Neural cell (in vitro differentiated cells): ENCODE measurements at regions not wholly inside any gene's neighbourhood (a gene's known extent, or its start where the extent isn't known, plus 50 kb on each side); places are given as distances from the start of the nearest gene placed in this dataset.

Experiments
- H2AFZ ChIP-seq: fragments of 200-600, 300-800 bp; sonication (generic), shearing (Covaris generic); 2 replicates; pipeline ENCODE4 v1.6.0; 2014; ENCODE audit warnings: low read depth, mild to moderate bottlenecking, antibody characterized with exemption, low read length, moderate library complexity
- H3F3A ChIP-seq: fragments of 200-600 bp; shearing (Covaris generic); 2 replicates; pipeline ENCODE4 v1.6.1; 2016; ENCODE audit warnings: mild to moderate bottlenecking, moderate library complexity, mixed read lengths, antibody characterized with exemption, low read length; ENCODE audit not compliant: insufficient read depth, poor library complexity, severe bottlenecking
- H3K27ac ChIP-seq: fragments of 200-600, 300-800 bp; sonication (generic), shearing (Covaris generic); 2 replicates; pipeline ENCODE4 v1.5.1; 2014; ENCODE audit warnings: mild to moderate bottlenecking, low read length, moderate library complexity
- H3K27me3 ChIP-seq: fragments of 300-800, 200-600 bp; sonication (generic), shearing (Covaris generic); 2 replicates; pipeline ENCODE4 v1.6.0; 2014; ENCODE audit warnings: mild to moderate bottlenecking, low read depth, low read length, moderate library complexity; ENCODE audit not compliant: insufficient read depth
- H3K36me3 ChIP-seq: fragments of 300-800, 200-600 bp; sonication (generic), shearing (Covaris generic); 2 replicates; pipeline ENCODE4 v1.5.1; 2014; ENCODE audit warnings: mild to moderate bottlenecking, antibody characterized with exemption, low read length, moderate library complexity; ENCODE audit not compliant: insufficient read depth
- H3K4me2 ChIP-seq: fragments of 300-800, 200-600 bp; sonication (generic), shearing (Covaris generic); 2 replicates; pipeline ENCODE4 v1.6.0; 2014; ENCODE audit warnings: mild to moderate bottlenecking, low read length
- H3K4me3 ChIP-seq: fragments of 300-800, 200-600 bp; sonication (generic), shearing (Covaris generic); 2 replicates; pipeline ENCODE4 v1.5.1; 2014; ENCODE audit warnings: mild to moderate bottlenecking, low read length, moderate library complexity
- H3K79me2 ChIP-seq: fragments of 200-600 bp; shearing (Covaris generic); replicated peaks from 2 replicates; pipeline ENCODE4 v1.6.0; 2014; ENCODE audit warnings: mild to moderate bottlenecking, low read length, moderate library complexity; ENCODE audit not compliant: insufficient read depth
- H3K9ac ChIP-seq: fragments of 300-800, 200-600 bp; sonication (generic), shearing (Covaris generic); 2 replicates; pipeline ENCODE4 v1.6.1; 2016; ENCODE audit warnings: mild to moderate bottlenecking, low read length, mixed read lengths
- H3K9me2 ChIP-seq: fragments of 200-600 bp; shearing (Covaris generic); 2 replicates; pipeline ENCODE4 v1.6.1; 2016; ENCODE audit warnings: mild to moderate bottlenecking, low read length, mixed read lengths; ENCODE audit not compliant: insufficient read depth
- H3K9me3 ChIP-seq: fragments of 200-600, 300-800 bp; sonication (generic), shearing (Covaris generic); 2 replicates; pipeline ENCODE4 v1.6.1; 2016; ENCODE audit warnings: mild to moderate bottlenecking, mixed run types, low read length, moderate library complexity, mixed read lengths
- H4K20me1 ChIP-seq: fragments of 200-600 bp; shearing (Covaris generic); 2 replicates; pipeline ENCODE4 v1.6.1; 2016; ENCODE audit warnings: mild to moderate bottlenecking, mixed run types; ENCODE audit not compliant: insufficient read depth
- EP300 ChIP-seq: fragments of 450-650 bp; conservative IDR thresholded peaks from 2 replicates; pipeline ENCODE4 v1.6.1; 2014; ENCODE audit warnings: antibody characterized with exemption, mild to moderate bottlenecking, moderate library complexity; ENCODE audit not compliant: poor library complexity, severe bottlenecking
- EZH2 ChIP-seq: fragments of 200-600, 300-800 bp; shearing (Covaris generic), sonication (generic); IDR thresholded peaks from 2 replicates; pipeline ENCODE4 v1.6.1; 2014; ENCODE audit warnings: antibody characterized with exemption, low read length, borderline replicate concordance, mild to moderate bottlenecking; ENCODE audit not compliant: insufficient read depth, poor library complexity, severe bottlenecking
- MXI1 ChIP-seq: fragments of 450-650 bp; conservative IDR thresholded peaks from 2 replicates; pipeline ENCODE4 v1.6.1; 2014; ENCODE audit warnings: antibody characterized with exemption, mild to moderate bottlenecking; ENCODE audit not compliant: poor library complexity, severe bottlenecking
- POLR2AphosphoS5 ChIP-seq: IDR thresholded peaks from 2 replicates; pipeline ENCODE4 v1.6.1; 2012
- RAD21 ChIP-seq: fragments of 450-650 bp; conservative IDR thresholded peaks from 2 replicates; pipeline ENCODE4 v1.6.1; 2014; ENCODE audit warnings: antibody characterized with exemption, mild to moderate bottlenecking, moderate library complexity
- SMC3 ChIP-seq: fragments of 450-650 bp; conservative IDR thresholded peaks from 2 replicates; pipeline ENCODE4 v1.6.1; 2014; ENCODE audit warnings: antibody characterized with exemption, mild to moderate bottlenecking, moderate library complexity; ENCODE audit not compliant: poor library complexity
- TAF1 ChIP-seq: IDR thresholded peaks from 2 replicates; pipeline ENCODE4 v1.6.1; 2012; ENCODE audit warnings: low read depth
- TF ChIP-seq, protein P1 (sequence below): IDR thresholded peaks from 2 replicates; pipeline ENCODE4 v1.6.1; 2012; ENCODE audit warnings: borderline replicate concordance
- TF ChIP-seq, protein P2 (sequence below): fragments of 450-650 bp; IDR thresholded peaks from 2 replicates; pipeline ENCODE4 v1.5.1; 2014; ENCODE audit warnings: antibody characterized with exemption, mild to moderate bottlenecking, moderate library complexity; ENCODE audit not compliant: poor library complexity, severe bottlenecking

DNA sequence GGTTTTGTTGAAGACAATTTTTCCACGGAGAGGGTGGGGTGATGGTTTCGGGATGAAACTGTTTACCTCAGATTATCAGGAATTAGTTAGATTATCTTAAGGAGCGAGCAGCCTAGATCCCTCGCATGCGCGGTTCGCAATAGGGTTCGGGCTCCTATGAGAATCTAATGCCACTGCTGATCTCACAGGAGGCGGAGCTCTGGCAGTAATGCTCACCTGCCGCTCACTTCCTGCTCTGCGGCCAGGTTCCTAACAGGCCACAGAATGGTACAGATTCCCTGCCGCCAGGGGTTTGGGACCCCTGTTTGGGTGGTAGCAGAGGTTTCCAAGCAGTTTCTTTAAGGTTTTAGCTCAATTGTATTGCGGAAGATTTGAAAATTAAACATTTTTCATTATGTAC, 439.8 kb upstream of the OR4E1 start:
- no peak for TF ChIP-seq POLR2AphosphoS5
- no peak for TF ChIP-seq RAD21
- TF ChIP-seq, protein P1, sequence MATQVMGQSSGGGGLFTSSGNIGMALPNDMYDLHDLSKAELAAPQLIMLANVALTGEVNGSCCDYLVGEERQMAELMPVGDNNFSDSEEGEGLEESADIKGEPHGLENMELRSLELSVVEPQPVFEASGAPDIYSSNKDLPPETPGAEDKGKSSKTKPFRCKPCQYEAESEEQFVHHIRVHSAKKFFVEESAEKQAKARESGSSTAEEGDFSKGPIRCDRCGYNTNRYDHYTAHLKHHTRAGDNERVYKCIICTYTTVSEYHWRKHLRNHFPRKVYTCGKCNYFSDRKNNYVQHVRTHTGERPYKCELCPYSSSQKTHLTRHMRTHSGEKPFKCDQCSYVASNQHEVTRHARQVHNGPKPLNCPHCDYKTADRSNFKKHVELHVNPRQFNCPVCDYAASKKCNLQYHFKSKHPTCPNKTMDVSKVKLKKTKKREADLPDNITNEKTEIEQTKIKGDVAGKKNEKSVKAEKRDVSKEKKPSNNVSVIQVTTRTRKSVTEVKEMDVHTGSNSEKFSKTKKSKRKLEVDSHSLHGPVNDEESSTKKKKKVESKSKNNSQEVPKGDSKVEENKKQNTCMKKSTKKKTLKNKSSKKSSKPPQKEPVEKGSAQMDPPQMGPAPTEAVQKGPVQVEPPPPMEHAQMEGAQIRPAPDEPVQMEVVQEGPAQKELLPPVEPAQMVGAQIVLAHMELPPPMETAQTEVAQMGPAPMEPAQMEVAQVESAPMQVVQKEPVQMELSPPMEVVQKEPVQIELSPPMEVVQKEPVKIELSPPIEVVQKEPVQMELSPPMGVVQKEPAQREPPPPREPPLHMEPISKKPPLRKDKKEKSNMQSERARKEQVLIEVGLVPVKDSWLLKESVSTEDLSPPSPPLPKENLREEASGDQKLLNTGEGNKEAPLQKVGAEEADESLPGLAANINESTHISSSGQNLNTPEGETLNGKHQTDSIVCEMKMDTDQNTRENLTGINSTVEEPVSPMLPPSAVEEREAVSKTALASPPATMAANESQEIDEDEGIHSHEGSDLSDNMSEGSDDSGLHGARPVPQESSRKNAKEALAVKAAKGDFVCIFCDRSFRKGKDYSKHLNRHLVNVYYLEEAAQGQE: no peak
- TF ChIP-seq, protein P2, sequence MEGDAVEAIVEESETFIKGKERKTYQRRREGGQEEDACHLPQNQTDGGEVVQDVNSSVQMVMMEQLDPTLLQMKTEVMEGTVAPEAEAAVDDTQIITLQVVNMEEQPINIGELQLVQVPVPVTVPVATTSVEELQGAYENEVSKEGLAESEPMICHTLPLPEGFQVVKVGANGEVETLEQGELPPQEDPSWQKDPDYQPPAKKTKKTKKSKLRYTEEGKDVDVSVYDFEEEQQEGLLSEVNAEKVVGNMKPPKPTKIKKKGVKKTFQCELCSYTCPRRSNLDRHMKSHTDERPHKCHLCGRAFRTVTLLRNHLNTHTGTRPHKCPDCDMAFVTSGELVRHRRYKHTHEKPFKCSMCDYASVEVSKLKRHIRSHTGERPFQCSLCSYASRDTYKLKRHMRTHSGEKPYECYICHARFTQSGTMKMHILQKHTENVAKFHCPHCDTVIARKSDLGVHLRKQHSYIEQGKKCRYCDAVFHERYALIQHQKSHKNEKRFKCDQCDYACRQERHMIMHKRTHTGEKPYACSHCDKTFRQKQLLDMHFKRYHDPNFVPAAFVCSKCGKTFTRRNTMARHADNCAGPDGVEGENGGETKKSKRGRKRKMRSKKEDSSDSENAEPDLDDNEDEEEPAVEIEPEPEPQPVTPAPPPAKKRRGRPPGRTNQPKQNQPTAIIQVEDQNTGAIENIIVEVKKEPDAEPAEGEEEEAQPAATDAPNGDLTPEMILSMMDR: no peak
- no peak for TF ChIP-seq TAF1
- no peak for TF ChIP-seq EP300
- no peak for TF ChIP-seq MXI1
- TF ChIP-seq EZH2: no peak
- TF ChIP-seq SMC3: no peak
- Histone ChIP-seq H3K9ac (no peak overlapping the region), H3K4me2 (no peak overlapping the region), H3K79me2 (no peaks in the 10 kb centered on the region), H3K4me3 (no peak overlapping the region), H3F3A (no peaks in the 10 kb centered on the region), H2AFZ (no peak overlapping the region), H3K27me3 (no peaks in the 10 kb centered on the region), H3K27ac (no peak overlapping the region), H3K9me2 (no peaks in the 10 kb centered on the region), H3K9me3 (no peaks in the 10 kb centered on the region), H4K20me1 (no peaks in the 10 kb centered on the region), H3K36me3 (no peaks in the 10 kb centered on the region)

DNA sequence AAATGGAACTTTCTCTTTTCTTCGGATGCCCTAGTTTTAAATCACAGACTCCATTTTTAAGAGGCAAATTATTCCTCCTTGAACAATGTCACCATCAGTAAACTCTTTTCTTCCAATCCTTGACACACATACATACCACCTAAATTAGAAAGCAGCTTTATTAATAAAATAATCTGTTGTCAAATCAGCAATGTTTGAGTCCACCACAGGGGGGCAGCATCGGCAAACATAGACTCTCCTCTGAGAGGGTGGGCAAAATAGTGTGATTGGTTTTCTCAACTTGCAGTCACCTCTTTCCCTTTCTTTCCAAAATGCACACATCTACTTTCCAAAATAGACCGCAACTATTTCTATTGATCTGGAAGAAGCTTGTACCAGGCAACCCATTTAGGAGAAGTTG, 438.4 kb upstream of the OR4E1 start:
- Histone ChIP-seq H3K36me3 (no peaks in the 10 kb centered on the region), H3K27ac (no peak overlapping the region), H3K4me3 (no peak overlapping the region), H3K9me2 (no peaks in the 10 kb centered on the region), H4K20me1 (no peaks in the 10 kb centered on the region), H2AFZ (no peak overlapping the region), H3K27me3 (no peaks in the 10 kb centered on the region), H3K9ac (no peak overlapping the region), H3K4me2 (no peak overlapping the region), H3F3A (no peaks in the 10 kb centered on the region), H3K9me3 (no peaks in the 10 kb centered on the region), H3K79me2 (no peaks in the 10 kb centered on the region)
- no peak for TF ChIP-seq EP300
- no peak for TF ChIP-seq SMC3
- TF ChIP-seq, protein P2: no peak
- no peak for TF ChIP-seq RAD21
- TF ChIP-seq MXI1: no peak
